ENCODE measurements at regions not wholly inside any gene's neighbourhood (a gene's known extent, or its start where the extent isn't known, plus 50 kb on each side); places are given as distances from the start of the nearest gene placed in this dataset.

DNA sequence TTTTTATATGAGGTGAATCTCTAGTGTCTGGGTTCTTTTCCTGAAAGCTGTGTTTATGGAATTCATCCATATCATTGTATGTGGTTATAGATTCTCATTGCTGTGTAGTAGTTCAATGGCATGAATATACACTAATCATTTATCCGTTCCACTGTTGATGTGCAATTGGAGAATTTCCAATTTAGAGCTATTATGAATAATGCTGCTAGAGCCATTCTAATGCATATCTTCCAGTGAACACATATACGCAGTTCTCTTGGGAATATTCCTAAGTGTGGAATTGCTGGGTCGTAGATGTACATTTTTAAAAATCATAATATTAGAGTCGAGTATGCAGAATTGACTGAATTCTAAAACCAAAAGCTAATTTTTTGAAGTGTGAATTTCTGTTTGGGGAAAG, 327.5 kb upstream of the JAG1 start:
- no peak for DNase-seq

- DNase-seq, result no peak
Observed at GRCh38 chr20:11001764-11002540, 328.2 kb upstream of the JAG1 start.

DNA sequence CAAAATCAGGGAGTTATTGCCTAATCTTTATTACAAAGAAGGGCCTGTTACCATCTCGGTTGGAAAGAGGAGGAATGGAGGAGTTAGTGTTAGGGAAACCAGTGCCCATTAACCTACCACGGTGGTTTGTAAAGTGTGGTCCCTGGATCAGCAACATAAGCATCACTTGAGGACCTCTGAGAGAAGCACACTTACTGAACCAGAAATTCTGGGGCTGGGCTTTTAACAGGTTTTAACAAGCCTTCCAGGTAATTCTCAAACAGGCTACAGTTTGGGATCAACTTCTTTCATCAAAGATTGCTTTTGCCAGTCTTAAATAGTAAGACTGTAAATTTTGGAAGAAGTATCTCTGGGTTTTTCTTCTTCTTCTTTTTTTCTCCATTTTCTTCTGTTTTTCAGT, 329.5 kb upstream of the JAG1 start:
- DNase-seq, result no peak

DNA sequence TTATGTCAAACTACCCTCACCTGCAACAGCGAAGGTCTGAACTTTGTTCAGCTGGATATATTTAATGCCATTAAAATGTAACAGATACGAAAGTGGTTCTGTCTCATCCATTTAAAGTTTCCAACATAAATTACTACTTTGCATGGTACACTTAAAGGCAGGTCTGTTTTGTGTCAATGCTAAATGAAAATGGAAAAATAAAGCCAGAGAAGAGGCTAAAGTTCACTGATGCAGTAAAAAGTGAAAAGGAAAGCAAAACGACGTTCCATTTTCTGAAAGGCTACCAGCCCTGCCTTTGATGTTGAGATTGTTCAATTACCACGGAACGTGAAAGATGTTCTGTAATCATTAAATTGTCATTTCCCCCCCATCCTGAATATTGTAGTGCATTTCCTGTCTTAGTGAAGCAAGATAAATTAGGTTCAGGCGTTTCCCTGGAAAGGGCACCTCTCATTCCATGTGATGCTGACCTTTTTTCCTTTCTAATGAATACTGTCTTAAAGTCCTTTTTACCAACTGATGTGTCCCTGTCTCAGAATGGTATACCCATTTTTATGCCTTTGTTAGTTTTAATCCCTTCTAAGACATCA, 334.7 kb upstream of the JAG1 start:
- DNase-seq, result no peak

- DNase-seq, result no peak
Observed at GRCh38 chr20:11011653-11012052, 337.9 kb upstream of the JAG1 start.

GRCh38 chr20:11012975-11013374, 339.2 kb upstream of the JAG1 start:
- DNase-seq, result no peak

DNA sequence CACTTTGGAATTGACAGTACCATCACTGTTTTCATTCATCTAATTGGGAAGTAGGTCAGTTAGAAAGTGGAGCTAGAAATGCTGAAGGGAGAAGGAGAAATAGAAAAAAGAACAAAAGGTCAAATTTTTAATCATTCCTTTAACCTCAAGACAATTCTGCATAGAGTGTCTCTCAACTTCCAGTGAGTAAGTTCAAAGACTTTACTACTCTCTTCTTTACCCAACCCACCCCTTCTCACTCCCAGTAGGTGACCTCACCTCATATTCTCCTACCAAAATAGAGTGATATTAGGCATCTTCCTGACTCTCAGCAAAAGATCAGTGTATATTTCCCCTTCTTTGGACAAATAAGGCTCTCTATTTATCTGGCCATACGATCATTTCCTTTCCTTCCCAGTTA, 340.0 kb upstream of the JAG1 start:
- DNase-seq, result no peak

- no peak for DNase-seq
Observed at GRCh38 chr20:11015440-11015839, 341.6 kb upstream of the JAG1 start.

GRCh38 chr20:11017446-11017845, 343.6 kb upstream of the JAG1 start:
- no peak for DNase-seq

DNA sequence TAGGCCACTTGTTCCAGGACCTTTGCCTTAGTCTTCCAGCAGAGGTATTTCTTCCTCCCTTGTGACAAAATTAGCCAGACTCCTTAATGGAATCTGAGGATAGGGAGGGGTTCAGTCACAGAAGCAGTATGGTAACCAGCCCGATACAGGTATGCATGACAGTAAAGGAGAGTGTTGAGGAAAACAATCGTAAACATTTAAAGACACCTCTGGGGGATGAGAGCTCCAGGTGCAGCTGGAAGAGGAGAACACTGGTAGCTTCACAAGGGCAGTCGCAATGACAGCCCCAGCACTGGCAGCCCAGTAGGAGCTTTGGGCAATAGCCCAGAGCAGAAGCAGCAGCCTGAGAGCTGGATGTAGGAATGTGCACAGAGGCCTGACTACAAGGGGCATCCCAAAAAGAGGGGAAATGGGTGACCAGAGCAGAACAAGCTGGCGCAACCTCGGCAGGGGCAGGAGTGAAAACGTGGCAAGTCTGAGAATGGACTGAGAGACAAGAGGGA, 344.9 kb upstream of the JAG1 start:
- no peak for DNase-seq

DNA sequence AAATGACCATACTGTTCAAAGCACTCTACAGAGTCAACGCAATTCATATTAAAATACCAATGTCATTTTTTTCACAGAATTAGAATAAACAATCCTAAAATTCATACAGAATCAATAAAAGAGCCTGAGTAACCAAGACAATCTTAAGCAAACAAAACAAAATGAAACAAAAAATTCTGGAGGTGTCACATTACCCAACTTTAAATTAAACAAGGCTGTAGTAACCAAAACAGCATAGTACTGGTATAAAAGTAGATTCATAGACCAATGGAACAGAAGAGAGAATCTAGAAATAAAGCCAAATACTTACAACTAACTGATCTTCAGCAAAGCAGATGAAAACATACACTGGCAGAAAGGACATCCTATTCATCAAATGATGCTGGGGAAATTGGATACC, 346.9 kb upstream of the JAG1 start:
- DNase-seq, result no peak

- no peak for DNase-seq
Observed at GRCh38 chr20:11027224-11027623, 353.4 kb upstream of the JAG1 start.

- DNase-seq, result no peak
Observed at GRCh38 chr20:11030351-11030750, 356.6 kb upstream of the JAG1 start.

DNA sequence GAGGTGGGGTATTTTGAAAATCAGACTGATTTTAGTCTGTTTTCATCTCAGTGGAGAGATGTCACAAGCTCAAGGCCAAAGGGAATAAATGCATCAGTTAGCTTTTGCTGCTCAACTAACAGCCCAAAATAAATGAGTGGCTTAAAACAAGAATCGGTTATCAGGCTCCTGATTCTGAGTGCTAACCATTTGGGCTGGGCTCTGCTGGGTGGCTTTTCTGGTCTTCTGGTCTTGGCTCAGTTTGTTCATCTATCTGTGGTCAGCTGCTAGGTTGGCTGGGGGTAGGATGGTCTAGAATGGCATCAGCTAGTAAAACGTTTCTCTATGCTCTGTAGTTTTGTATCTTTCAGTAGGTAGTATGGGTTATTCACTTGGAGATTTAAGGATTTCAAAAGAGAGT, 357.5 kb upstream of the JAG1 start:
- DNase-seq, result no peak

GRCh38 chr20:11032611-11033010, 358.8 kb upstream of the JAG1 start:
- no peak for DNase-seq

GRCh38 chr20:11034025-11034424, 360.2 kb upstream of the JAG1 start:
- no peak for DNase-seq

DNA sequence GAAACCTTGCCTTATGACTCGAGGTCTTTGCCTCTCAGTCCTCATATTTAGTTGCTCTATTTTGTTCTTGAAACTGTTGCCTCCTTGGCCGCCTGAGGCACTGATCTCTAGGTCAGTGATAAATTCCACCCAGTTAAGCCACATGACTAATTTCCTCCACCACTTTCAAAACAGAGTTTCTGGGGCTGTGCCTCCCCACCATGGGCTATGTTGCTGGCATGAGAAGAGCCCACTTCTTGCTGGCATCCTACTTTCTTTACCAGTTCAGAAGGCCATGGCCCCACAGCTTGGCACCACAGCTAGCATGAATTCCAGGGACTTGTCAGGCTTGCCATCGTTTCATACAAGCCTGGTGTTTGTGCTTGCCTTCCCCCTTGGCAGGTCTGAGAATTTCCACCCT, 361.4 kb upstream of the JAG1 start:
- no peak for DNase-seq

DNA sequence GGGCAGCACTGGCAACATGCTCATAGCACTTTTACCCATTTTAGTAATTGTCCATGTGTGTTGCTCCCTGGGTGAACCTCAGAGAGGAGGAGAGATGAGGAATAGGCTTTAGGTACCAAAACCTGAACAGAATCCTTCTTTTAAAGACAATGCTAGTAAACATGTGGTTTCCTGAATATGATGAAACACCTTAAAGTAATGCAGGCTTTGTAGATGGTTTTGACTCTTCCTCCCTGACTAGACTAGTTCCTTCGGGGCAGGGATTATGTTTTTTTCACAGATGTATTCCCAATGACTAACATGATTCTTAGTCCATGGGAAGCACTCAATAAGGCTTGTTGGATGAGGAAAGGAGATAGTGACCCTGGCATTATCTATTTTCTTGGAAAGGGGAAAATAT, 367.6 kb upstream of the JAG1 start:
- DNase-seq, result no peak

DNA sequence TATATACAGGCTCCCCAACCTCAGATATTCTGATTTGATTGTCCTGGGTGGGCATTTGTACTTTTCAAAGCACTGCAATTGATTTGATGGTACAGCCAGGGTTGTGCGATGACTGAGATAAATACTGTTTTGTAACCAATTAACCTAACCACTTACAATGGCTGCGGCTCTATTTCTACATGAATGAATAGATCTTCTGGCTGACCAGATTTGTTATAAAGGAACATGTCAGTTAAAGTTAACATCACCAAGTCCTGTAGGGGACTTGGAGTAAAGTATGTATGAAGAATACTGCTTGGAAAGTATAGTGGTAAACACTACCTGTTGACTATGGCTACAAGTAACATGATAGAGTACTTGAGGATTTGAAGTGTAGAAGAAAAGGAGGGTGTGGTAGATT, 369.2 kb upstream of the JAG1 start:
- DNase-seq, result no peak

GRCh38 chr20:11044561-11044960, 370.8 kb upstream of the JAG1 start:
- no peak for DNase-seq

DNA sequence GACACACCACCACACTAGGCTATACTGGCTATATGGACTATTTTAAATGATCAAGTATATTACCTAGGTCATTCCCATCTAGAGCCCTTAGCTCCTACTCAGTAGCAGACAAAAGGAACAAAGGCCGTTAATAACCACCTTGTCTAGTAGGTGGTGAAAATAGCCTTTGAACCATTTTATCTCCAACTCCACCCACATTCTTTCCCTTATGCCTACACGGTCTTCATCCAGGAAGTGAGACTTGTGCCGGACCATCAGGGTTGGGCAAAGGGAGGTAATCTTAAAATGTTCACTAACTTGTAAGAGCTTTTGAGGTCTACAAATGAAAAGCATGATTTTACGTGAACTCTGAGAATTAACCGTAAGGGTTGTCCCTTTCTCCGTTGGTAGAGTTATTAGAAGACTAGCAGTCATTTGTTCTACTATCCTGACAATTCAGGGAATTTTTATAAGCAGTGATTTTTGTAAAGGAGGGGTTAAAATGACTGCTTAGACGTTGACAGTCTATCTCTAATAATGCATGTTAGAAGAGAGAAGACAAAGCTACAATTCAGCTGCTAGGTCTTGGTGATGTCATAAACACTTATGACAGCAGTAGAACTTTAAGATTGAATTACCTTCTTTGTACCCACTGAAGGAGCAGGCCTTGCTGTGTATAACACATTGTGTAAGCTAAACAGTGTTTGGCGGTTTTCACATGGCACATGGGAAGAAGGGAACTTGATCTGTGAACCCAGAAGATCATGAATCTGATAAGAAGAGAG, 371.8 kb upstream of the JAG1 start:
- no peak for DNase-seq

- no peak for DNase-seq
Observed at GRCh38 chr20:11047559-11047958, 373.8 kb upstream of the JAG1 start.

GRCh38 chr20:11048739-11049138, 374.9 kb upstream of the JAG1 start:
- no peak for DNase-seq

DNA sequence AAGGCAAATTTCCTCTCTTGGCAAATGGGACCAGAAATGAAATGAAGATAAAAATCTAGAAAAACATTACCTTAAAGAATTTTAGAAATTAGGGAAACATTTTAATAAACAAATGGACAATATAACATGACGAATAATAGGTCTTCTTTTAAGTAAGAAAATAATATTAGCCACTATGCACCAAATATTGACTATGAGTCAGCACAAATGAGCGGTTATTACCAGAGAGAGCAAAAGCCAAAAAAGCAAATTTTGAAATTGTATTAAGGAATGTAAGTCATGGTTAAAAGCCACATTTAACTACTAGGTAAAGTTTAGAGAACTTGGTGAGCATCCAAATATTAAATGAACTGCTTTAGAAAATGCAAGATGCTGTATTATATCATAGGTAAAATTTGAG, 376.6 kb upstream of the JAG1 start:
- DNase-seq, result no peak
